ENCODE measurements at regions not wholly inside any gene's neighbourhood (a gene's known extent, or its start where the extent isn't known, plus 50 kb on each side); places are given as distances from the start of the nearest gene placed in this dataset.

- TF ChIP-seq, protein P1, sequence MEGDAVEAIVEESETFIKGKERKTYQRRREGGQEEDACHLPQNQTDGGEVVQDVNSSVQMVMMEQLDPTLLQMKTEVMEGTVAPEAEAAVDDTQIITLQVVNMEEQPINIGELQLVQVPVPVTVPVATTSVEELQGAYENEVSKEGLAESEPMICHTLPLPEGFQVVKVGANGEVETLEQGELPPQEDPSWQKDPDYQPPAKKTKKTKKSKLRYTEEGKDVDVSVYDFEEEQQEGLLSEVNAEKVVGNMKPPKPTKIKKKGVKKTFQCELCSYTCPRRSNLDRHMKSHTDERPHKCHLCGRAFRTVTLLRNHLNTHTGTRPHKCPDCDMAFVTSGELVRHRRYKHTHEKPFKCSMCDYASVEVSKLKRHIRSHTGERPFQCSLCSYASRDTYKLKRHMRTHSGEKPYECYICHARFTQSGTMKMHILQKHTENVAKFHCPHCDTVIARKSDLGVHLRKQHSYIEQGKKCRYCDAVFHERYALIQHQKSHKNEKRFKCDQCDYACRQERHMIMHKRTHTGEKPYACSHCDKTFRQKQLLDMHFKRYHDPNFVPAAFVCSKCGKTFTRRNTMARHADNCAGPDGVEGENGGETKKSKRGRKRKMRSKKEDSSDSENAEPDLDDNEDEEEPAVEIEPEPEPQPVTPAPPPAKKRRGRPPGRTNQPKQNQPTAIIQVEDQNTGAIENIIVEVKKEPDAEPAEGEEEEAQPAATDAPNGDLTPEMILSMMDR (IDR thresholded peaks at IDR 0.05), result no peak
- no peak for TF ChIP-seq POLR2A (IDR thresholded peaks at IDR 0.05)
These were observed 634.0 kb downstream of the IRX1 start for GRCh38 chr5:4229414-4230292.
